NCI-H2081 (cell line): ENCODE measurements at regions not wholly inside any gene's neighbourhood (a gene's known extent, or its start where the extent isn't known, plus 50 kb on each side); places are given as distances from the start of the nearest gene placed in this dataset.
"Not testable (repeated sequence)": the region's sequence is repeated elsewhere in the genome, so short reads cannot be mapped to it uniquely, and the experiment has no call there.

Source experiments
- DNase-seq, 2 experiments: peaks; one replicate each; lab custom pipeline; 2025; lab: John Stamatoyannopoulos, UW

- no peak for DNase-seq
Measured at GRCh38 chr5:29262339-29263123, 1931.0 kb upstream of the CDH6 start.

GRCh38 chr5:29261213-29261612, 1932.3 kb upstream of the CDH6 start:
- DNase-seq = no peak

GRCh38 chr5:29252390-29252789, 1941.1 kb upstream of the CDH6 start:
- no peak for DNase-seq

- DNase-seq = no peak
Measured at GRCh38 chr5:29247346-29248028, 1946.0 kb upstream of the CDH6 start.

- no peak for DNase-seq
Measured at GRCh38 chr5:29240379-29240778, 1953.1 kb upstream of the CDH6 start.

GRCh38 chr5:29239606-29240005, 1953.9 kb upstream of the CDH6 start:
- no peak for DNase-seq

- no peak for DNase-seq
Measured at GRCh38 chr5:29238115-29238514, 1955.4 kb upstream of the CDH6 start.

- DNase-seq = no peak
Measured at GRCh38 chr5:29231154-29231553, 1962.3 kb upstream of the CDH6 start.

- DNase-seq = no peak
Measured at GRCh38 chr5:29230591-29230990, 1962.9 kb upstream of the CDH6 start.

- no peak for DNase-seq
Measured at GRCh38 chr5:29229461-29229860, 1964.0 kb upstream of the CDH6 start.

- DNase-seq = peak; percentile 20 to 38
Measured at GRCh38 chr5:29218138-29218537, 1975.3 kb upstream of the CDH6 start.

GRCh38 chr5:29214839-29215238, 1978.6 kb upstream of the CDH6 start:
- DNase-seq = no peak

GRCh38 chr5:29213475-29213874, 1980.0 kb upstream of the CDH6 start:
- DNase-seq = no peak

GRCh38 chr5:29208024-29208423, 1985.5 kb upstream of the CDH6 start:
- no peak for DNase-seq

GRCh38 chr5:29203049-29203448, 1990.4 kb upstream of the CDH6 start:
- no peak for DNase-seq

- DNase-seq = no peak
Measured at GRCh38 chr5:29197631-29198454, 1995.6 kb upstream of the CDH6 start.

GRCh38 chr5:29193972-29194371, 1999.5 kb upstream of the CDH6 start:
- DNase-seq = no peak

- not testable (repeated sequence) for DNase-seq
Measured at GRCh38 chr5:29191269-29192048, 2002.0 kb upstream of the CDH6 start.

GRCh38 chr5:29190398-29190797, 2003.1 kb upstream of the CDH6 start:
- DNase-seq = not testable (repeated sequence)

GRCh38 chr5:29186380-29186779, 2007.1 kb upstream of the CDH6 start:
- DNase-seq = not testable (repeated sequence)

GRCh38 chr5:29185558-29185957, 2007.9 kb upstream of the CDH6 start:
- DNase-seq = no peak

- DNase-seq = no peak
Measured at GRCh38 chr5:29175774-29176173, 2017.7 kb upstream of the CDH6 start.
